Subcutaneous abdominal adipose tissue (tissue), 5 donors: ENCODE measurements at regions not wholly inside any gene's neighbourhood (a gene's known extent, or its start where the extent isn't known, plus 50 kb on each side); places are given as distances from the start of the nearest gene placed in this dataset.

Experiments
- H3K27ac ChIP-seq: one replicate; pipeline ENCODE4 v1.7.0; 2013; ENCODE audit warnings: low read depth, mild to moderate bottlenecking, inconsistent platforms, low read length, moderate library complexity
- H3K27me3 ChIP-seq, 5 donors: one replicate each; pipeline ENCODE4 v1.7.0; 2013; ENCODE audit warnings: low read length in 5 of 5, inconsistent platforms in 1 of 5; ENCODE audit not compliant: control insufficient read depth in 5 of 5, insufficient read depth in 4 of 5
- H3K36me3 ChIP-seq, 5 donors: one replicate each; pipeline ENCODE4 v1.7.0; 2013; ENCODE audit warnings: low read length in 5 of 5; ENCODE audit not compliant: control insufficient read depth in 5 of 5, insufficient read depth in 5 of 5
- H3K4me1 ChIP-seq, 5 donors: one replicate each; pipeline ENCODE4 v1.7.0; 2013; ENCODE audit warnings: low read length in 5 of 5, mild to moderate bottlenecking in 3 of 5, moderate library complexity in 1 of 5; ENCODE audit not compliant: control insufficient read depth in 5 of 5, insufficient read depth in 5 of 5
- H3K4me3 ChIP-seq, 5 donors: one replicate each; pipeline ENCODE4 v1.7.0; 2013; ENCODE audit warnings: low read length in 5 of 5, low read depth in 1 of 5
- H3K9ac ChIP-seq, 5 donors: one replicate each; pipeline ENCODE4 v1.7.0; 2013; ENCODE audit warnings: low read length in 5 of 5, mild to moderate bottlenecking in 4 of 5, moderate library complexity in 3 of 5
- H3K9me3 ChIP-seq, 5 donors: one replicate each; pipeline ENCODE4 v1.7.0; 2013; ENCODE audit warnings: low read length in 5 of 5; ENCODE audit not compliant: control insufficient read depth in 5 of 5
- donor health status: healthy.
- donor health status: healthy.
- donor health status: healthy.
- donor health status: healthy.
- donor health status: healthy.

GRCh38 chr4:145427991-145428390 lies 53.7 kb upstream of the SMAD1 start:
- Histone ChIP-seq H3K36me3 (no peaks in the 10 kb centered on the region), H3K9ac (no peak overlapping the region), H3K9me3 (peaks cover 0 to 7% (median 2%) of the 10 kb centered on the region in 5 donors), H3K27me3 (no peaks in the 10 kb centered on the region), H3K27ac (no peak overlapping the region), H3K4me1 (no peaks in the 10 kb centered on the region), H3K4me3 (no peak overlapping the region)

GRCh38 chr4:145427221-145427620 lies 54.4 kb upstream of the SMAD1 start:
- no peak overlapping the region for H3K4me3 ChIP-seq
- H3K9ac ChIP-seq = no peak overlapping the region
- no peak overlapping the region for H3K27ac ChIP-seq
- peaks cover 0 to 7% (median 2%) of the 10 kb centered on the region in 5 donors for H3K9me3 ChIP-seq
- no peaks in the 10 kb centered on the region for H3K27me3 ChIP-seq
- no peaks in the 10 kb centered on the region for H3K4me1 ChIP-seq
- no peaks in the 10 kb centered on the region for H3K36me3 ChIP-seq

GRCh38 chr4:145423017-145423708 lies 58.5 kb upstream of the SMAD1 start:
- H3K27ac ChIP-seq = no peak overlapping the region
- peaks cover 0 to 7% (median 2%) of the 10 kb centered on the region in 5 donors for H3K9me3 ChIP-seq
- no peaks in the 10 kb centered on the region for H3K4me1 ChIP-seq

GRCh38 chr4:145420595-145421214 lies 60.9 kb upstream of the SMAD1 start:
- H3K4me1 ChIP-seq = no peaks in the 10 kb centered on the region
- H3K27ac ChIP-seq = no peak overlapping the region
- no peaks in the 10 kb centered on the region for H3K36me3 ChIP-seq
- H3K9ac ChIP-seq = no peak overlapping the region
- no peak overlapping the region for H3K4me3 ChIP-seq
- no peaks in the 10 kb centered on the region for H3K27me3 ChIP-seq
- H3K9me3 ChIP-seq = peaks cover 0 to 7% (median 2%) of the 10 kb centered on the region in 5 donors

More at GRCh38 chr4:145423017-145423708, 58.5 kb upstream of the SMAD1 start:
- Histone ChIP-seq H3K36me3 (no peaks in the 10 kb centered on the region), H3K27me3 (no peaks in the 10 kb centered on the region), H3K9ac (no peak overlapping the region), H3K4me3 (no peak overlapping the region)

- Histone ChIP-seq H3K9ac (no peak overlapping the region), H3K27ac (no peak overlapping the region), H3K4me3 (no peak overlapping the region), H3K9me3 (peaks cover 0 to 5% (median 1%) of the 10 kb centered on the region in 5 donors), H3K4me1 (no peaks in the 10 kb centered on the region), H3K27me3 (no peaks in the 10 kb centered on the region), H3K36me3 (no peaks in the 10 kb centered on the region)
Measured at GRCh38 chr4:145418739-145419138, 62.9 kb upstream of the SMAD1 start.

GRCh38 chr4:145417348-145418130 lies 64.1 kb upstream of the SMAD1 start:
- Histone ChIP-seq H3K36me3 (no peaks in the 10 kb centered on the region), H3K9ac (no peak overlapping the region), H3K27me3 (no peaks in the 10 kb centered on the region), H3K4me3 (no peak overlapping the region), H3K4me1 (no peaks in the 10 kb centered on the region), H3K9me3 (no peaks in the 10 kb centered on the region), H3K27ac (no peak overlapping the region)

GRCh38 chr4:145414841-145415240 lies 66.8 kb upstream of the SMAD1 start:
- H3K36me3 ChIP-seq = no peaks in the 10 kb centered on the region
- no peaks in the 10 kb centered on the region for H3K9me3 ChIP-seq
- no peak overlapping the region for H3K4me3 ChIP-seq
- no peaks in the 10 kb centered on the region for H3K4me1 ChIP-seq
- H3K9ac ChIP-seq = no peak overlapping the region
- no peaks in the 10 kb centered on the region for H3K27me3 ChIP-seq
- no peak overlapping the region for H3K27ac ChIP-seq

GRCh38 chr4:145414226-145414625 lies 67.4 kb upstream of the SMAD1 start:
- no peak overlapping the region for H3K9ac ChIP-seq
- no peak overlapping the region for H3K4me3 ChIP-seq
- no peaks in the 10 kb centered on the region for H3K9me3 ChIP-seq
- H3K4me1 ChIP-seq = no peaks in the 10 kb centered on the region
- no peaks in the 10 kb centered on the region for H3K36me3 ChIP-seq
- no peaks in the 10 kb centered on the region for H3K27me3 ChIP-seq
- no peak overlapping the region for H3K27ac ChIP-seq

- Histone ChIP-seq H3K36me3 (no peaks in the 10 kb centered on the region), H3K4me1 (no peaks in the 10 kb centered on the region), H3K27ac (no peak overlapping the region), H3K9ac (no peak overlapping the region), H3K27me3 (no peaks in the 10 kb centered on the region), H3K9me3 (no peaks in the 10 kb centered on the region), H3K4me3 (no peak overlapping the region)
Measured at GRCh38 chr4:145406970-145407369, 74.7 kb upstream of the SMAD1 start.

GRCh38 chr4:145404761-145405160 lies 76.9 kb upstream of the SMAD1 start:
- H3K9me3 ChIP-seq = no peaks in the 10 kb centered on the region
- no peak overlapping the region for H3K4me3 ChIP-seq
- H3K36me3 ChIP-seq = no peaks in the 10 kb centered on the region
- H3K27ac ChIP-seq = no peak overlapping the region
- H3K4me1 ChIP-seq = no peaks in the 10 kb centered on the region
- no peaks in the 10 kb centered on the region for H3K27me3 ChIP-seq
- H3K9ac ChIP-seq = no peak overlapping the region
